ENCODE measurements at regions not wholly inside any gene's neighbourhood (a gene's known extent, or its start where the extent isn't known, plus 50 kb on each side); places are given as distances from the start of the nearest gene placed in this dataset.

DNA sequence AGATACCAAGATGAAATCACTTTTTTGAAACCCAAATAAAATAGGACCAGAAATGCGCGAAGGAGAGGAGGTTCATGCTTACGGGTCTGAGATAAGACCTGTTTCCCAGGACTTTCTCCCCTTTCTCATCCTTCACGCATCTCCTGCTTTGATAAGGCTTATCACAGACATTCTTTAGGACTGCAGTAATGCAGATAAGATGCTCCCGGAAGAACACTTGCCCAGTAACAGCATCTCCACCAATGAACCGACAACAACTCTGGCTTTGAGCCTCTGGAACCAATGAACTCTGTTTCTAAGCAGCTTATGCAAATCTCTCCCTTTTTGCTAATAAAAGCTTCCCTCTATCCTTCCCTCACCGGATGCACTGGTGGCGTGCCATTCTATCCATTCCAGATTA lies 783.4 kb upstream of the ARGLU1 start:
- intact Hi-C loops (cut with DNase I; ENCODE audit: low total_unique reads), result no loop called here
- no peaks in the 10 kb centered on the region for H3K9me3 ChIP-seq
- no peaks in the 10 kb centered on the region for H3K36me3 ChIP-seq
- H3K4me1 ChIP-seq, result no peaks in the 10 kb centered on the region
- no peak overlapping the region for H3K27ac ChIP-seq
- TF ChIP-seq POLR2AphosphoS5 (IDR thresholded peaks at IDR 0.05) (no peak), EP300 (IDR thresholded peaks at IDR 0.05) (no peak), POLR2A (IDR thresholded peaks at IDR 0.05) (no peak)
- TF ChIP-seq, protein P1, sequence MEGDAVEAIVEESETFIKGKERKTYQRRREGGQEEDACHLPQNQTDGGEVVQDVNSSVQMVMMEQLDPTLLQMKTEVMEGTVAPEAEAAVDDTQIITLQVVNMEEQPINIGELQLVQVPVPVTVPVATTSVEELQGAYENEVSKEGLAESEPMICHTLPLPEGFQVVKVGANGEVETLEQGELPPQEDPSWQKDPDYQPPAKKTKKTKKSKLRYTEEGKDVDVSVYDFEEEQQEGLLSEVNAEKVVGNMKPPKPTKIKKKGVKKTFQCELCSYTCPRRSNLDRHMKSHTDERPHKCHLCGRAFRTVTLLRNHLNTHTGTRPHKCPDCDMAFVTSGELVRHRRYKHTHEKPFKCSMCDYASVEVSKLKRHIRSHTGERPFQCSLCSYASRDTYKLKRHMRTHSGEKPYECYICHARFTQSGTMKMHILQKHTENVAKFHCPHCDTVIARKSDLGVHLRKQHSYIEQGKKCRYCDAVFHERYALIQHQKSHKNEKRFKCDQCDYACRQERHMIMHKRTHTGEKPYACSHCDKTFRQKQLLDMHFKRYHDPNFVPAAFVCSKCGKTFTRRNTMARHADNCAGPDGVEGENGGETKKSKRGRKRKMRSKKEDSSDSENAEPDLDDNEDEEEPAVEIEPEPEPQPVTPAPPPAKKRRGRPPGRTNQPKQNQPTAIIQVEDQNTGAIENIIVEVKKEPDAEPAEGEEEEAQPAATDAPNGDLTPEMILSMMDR (IDR thresholded peaks at IDR 0.05), result no peak
- 35 to 49% (median 42%) methylated on average over 8 of the region's 8 CpGs for WGBS, 5 donors
- no peaks in the 10 kb centered on the region for H3K27me3 ChIP-seq
- DNase-seq, result peak in 1 of 2 donors; percentile 24
- no peak overlapping the region for H3K4me3 ChIP-seq

DNA sequence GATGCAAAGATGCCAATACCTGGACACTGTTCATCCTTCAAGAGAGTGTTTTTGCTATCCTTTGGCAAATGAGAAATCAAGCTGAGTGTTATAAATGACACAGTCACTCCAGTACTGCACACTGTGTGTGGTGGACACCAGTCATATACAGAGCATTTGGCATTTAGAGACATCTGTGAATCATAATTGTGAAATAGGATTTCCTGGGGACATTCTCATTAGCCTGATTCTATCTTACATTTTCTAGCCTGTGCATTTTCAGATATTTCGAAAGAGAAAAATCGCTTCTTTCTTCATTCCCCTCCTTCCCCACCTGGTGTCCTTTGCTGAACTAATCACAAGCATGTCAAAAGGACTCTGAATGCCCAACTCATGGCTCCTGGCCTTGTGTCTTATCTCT lies 781.0 kb upstream of the ARGLU1 start:
- H3K27me3 ChIP-seq, result no peaks in the 10 kb centered on the region
- no peaks in the 10 kb centered on the region for H3K36me3 ChIP-seq
- no peaks in the 10 kb centered on the region for H3K4me1 ChIP-seq
- H3K4me3 ChIP-seq, result no peak overlapping the region
- no peak overlapping the region for H3K27ac ChIP-seq
- TF ChIP-seq POLR2A (IDR thresholded peaks at IDR 0.05), result no peak
- TF ChIP-seq POLR2AphosphoS5 (IDR thresholded peaks at IDR 0.05), result no peak
- H3K9me3 ChIP-seq, result no peaks in the 10 kb centered on the region
- DNase-seq, result no peak
- 82 to 98% (median 90%) methylated on average over 2 of the region's 2 CpGs for WGBS, 5 donors
- intact Hi-C loops (cut with DNase I; ENCODE audit: low total_unique reads), result no loop called here

DNA sequence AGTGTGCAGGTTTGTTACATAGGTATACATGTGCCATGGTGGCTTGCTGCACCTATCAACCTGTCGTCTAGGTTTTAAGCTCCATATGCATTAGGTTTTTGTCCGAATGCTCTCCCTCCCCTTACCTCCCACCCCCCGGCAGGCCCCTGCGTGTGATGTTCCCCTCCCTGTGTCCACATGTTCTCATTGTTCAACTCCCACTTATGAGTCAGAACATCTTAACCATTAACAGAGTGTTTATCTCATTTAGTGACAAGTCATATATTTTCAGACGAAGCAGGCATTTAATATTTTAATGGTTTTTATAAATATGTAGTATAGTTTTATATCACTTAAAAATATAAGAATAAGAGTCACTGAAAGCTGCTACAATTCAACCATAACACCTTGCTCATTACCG lies 780.5 kb upstream of the ARGLU1 start:
- Histone ChIP-seq H3K27ac (no peak overlapping the region), H3K9me3 (no peaks in the 10 kb centered on the region), H3K36me3 (no peaks in the 10 kb centered on the region), H3K4me1 (no peaks in the 10 kb centered on the region), H3K4me3 (no peak overlapping the region), H3K27me3 (no peaks in the 10 kb centered on the region)
- TF ChIP-seq EP300 (IDR thresholded peaks at IDR 0.05) (no peak), POLR2A (IDR thresholded peaks at IDR 0.05) (no peak)
- intact Hi-C loops (cut with DNase I; ENCODE audit: low total_unique reads), result no loop called here
- 41 to 65% (median 44%) methylated on average over 6 of the region's 6 CpGs for WGBS, 5 donors
- peak in 1 of 2 donors; percentile 10 for DNase-seq

DNA sequence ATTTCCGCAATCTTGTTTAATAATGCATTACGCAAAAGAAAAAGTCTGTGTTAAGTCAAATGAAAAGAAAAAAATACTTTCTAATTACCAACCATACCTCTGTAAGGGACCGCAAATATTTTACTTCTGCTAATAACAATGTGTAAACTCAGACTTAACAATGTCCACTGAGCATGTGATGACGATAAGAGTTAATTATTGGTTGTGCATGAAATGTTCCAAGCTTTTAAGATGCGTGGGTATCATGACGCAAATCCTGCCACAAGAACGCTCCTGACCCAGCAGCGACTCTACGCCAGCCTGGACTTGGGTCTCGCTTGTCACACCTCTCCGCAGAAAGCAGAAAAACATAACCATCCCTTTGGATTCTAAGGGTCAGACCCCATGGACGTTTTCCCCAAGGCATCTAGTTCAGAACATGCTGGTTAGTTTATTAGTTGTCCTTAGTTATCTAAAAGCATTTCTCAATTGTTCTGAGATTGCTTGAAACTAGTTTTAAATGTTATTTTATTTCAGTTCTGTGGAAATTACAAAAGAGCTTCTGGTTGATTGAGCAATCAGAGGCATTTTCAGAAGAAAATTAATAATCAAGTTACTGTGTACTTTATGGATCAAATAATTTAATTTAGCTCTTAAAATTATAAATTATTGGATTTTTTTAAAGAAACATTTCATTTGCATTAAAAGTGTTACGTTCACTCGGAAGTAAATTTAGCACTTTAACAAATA lies 779.9 kb upstream of the ARGLU1 start:
- H3K9me3 ChIP-seq, result no peaks in the 10 kb centered on the region
- no peaks in the 10 kb centered on the region for H3K36me3 ChIP-seq
- no peak for DNase-seq
- intact Hi-C loops (cut with DNase I; ENCODE audit: low total_unique reads), result no loop called here
- 84 to 90% (median 89%) methylated on average over 14 of the region's 14 CpGs for WGBS, 5 donors
- H3K4me3 ChIP-seq, result no peak overlapping the region
- H3K27ac ChIP-seq, result no peak overlapping the region
- H3K4me1 ChIP-seq, result no peaks in the 10 kb centered on the region
- H3K27me3 ChIP-seq, result no peaks in the 10 kb centered on the region
- no peak for TF ChIP-seq EP300 (IDR thresholded peaks at IDR 0.05)
- TF ChIP-seq POLR2A (IDR thresholded peaks at IDR 0.05), result no peak
- TF ChIP-seq, protein P1 (IDR thresholded peaks at IDR 0.05), result no peak
- no peak for TF ChIP-seq POLR2AphosphoS5 (IDR thresholded peaks at IDR 0.05)

DNA sequence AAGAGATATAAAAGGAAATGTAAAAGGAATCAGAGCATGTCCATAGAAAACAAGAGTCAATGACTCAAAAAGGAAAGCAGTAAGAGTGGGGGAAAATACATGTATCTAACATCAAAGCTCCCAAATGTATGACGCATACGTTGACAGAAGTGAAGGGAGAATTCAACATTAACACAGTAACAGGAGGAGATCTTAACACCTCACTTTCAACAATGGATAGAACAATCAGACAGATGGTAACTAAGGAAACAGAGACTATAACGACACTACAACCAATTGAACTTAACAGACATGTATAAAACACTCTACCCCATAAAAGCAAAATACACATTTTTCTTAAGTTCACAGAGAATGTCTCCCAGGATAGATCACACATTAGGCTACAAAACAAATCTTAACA lies 774.8 kb upstream of the ARGLU1 start:
- Histone ChIP-seq H3K36me3 (no peaks in the 10 kb centered on the region), H3K4me3 (no peak overlapping the region), H3K4me1 (no peaks in the 10 kb centered on the region), H3K9me3 (no peaks in the 10 kb centered on the region), H3K27ac (no peak overlapping the region), H3K27me3 (no peaks in the 10 kb centered on the region)
- intact Hi-C loops (cut with DNase I; ENCODE audit: low total_unique reads), result no loop called here
- WGBS, 5 donors, result 78 to 90% (median 84%) methylated on average over 3 of the region's 3 CpGs
- DNase-seq, result no peak
- TF ChIP-seq, protein P1 (IDR thresholded peaks at IDR 0.05), result no peak
- no peak for TF ChIP-seq EP300 (IDR thresholded peaks at IDR 0.05)
- TF ChIP-seq POLR2AphosphoS5 (IDR thresholded peaks at IDR 0.05), result no peak
- no peak for TF ChIP-seq POLR2A (IDR thresholded peaks at IDR 0.05)
